Frontal cortex (tissue), 3 donors: ENCODE measurements at regions not wholly inside any gene's neighbourhood (a gene's known extent, or its start where the extent isn't known, plus 50 kb on each side); places are given as distances from the start of the nearest gene placed in this dataset.
"Not testable (repeated sequence)": the region's sequence is repeated elsewhere in the genome, so short reads cannot be mapped to it uniquely, and the experiment has no call there.

Source experiments
- DNase-seq, 2 donors: peaks; one replicate each; pipeline ENCODE4 v3.0.0; 2012; ENCODE audit warnings: low spot score in 2 of 2
- FAIRE-seq: peaks from 2 replicates; lab custom pipeline; 2012; peaks lifted over from hg19 to GRCh38; lab: Jason Lieb, UNC
- donor health status: control.
- donor health status: control.
- donor health status: control.

- DNase-seq (no peak), FAIRE-seq (no peak)
Observed at GRCh38 chr18:66317243-66318090, 286.4 kb downstream of the CDH19 start.

DNA sequence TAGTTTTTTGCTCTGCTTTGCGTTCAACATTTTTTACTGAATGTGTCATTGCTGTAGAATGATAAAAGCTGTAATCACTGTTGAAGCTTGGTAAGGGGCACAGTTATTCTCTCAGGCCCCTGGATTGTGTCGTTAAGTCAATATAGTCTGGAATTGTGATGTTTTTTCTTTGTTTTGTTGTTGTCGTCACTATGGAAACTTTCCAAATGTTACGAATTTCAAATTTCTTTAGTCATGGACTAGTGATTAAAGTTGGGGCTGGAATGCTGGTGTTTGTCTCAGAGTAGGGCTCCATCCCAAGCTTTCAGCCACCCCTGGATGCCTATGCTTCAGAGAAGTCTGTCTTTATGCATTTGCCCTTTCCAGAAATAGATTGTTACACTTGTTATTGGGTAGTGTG is 287.2 kb downstream of the CDH19 start:
- DNase-seq: no peak

GRCh38 chr18:66300141-66300540 is 303.7 kb downstream of the CDH19 start:
- DNase-seq (no peak), FAIRE-seq (no peak)

More for the DNA sequence above, 287.2 kb downstream of the CDH19 start:
- no peak for FAIRE-seq

GRCh38 chr18:66280470-66280869 is 323.4 kb downstream of the CDH19 start:
- FAIRE-seq (no peak), DNase-seq (peak in 1 of 2 donors; percentile 3)

DNA sequence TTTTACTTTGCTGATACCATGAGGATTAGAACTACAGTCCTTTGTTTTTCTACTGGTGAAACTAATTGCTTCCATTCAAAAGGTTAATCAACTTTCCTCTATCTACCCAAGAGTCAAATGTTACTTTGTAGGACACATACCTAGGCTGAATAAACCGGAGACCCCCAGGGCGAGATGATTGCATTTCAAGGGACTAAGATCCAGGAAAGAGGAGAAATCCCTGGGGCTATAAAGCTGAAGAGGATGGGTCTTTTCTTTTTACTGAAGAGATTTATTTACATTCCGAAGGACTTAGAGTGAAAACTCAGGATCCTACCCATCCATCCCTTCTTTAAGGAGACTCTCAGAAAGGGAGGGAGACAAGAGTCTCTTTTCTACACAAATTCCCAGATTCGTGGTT is 331.9 kb downstream of the CDH19 start:
- DNase-seq (no peak), FAIRE-seq (no peak)

DNA sequence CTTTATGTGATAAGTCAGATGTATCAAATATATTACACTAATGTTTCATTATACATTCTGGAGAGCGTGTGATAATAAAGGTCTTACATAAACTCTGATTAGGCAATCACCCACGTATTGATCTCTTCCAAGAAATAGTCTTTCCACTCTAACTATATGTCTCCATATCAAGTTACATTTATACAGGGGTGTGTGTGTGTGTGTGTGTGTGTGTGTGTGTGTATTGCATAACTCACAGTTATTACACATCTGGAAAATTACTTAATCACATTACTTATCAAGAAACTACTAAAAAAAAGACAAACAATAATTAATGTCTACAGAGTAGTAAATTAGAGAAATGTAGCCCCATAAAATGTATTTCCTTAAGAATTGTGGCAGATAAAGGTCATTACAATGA is 339.8 kb downstream of the CDH19 start:
- DNase-seq (no peak), FAIRE-seq (no peak)

GRCh38 chr18:66254121-66254520 is 349.8 kb downstream of the CDH19 start:
- FAIRE-seq (no peak), DNase-seq (no peak)

DNA sequence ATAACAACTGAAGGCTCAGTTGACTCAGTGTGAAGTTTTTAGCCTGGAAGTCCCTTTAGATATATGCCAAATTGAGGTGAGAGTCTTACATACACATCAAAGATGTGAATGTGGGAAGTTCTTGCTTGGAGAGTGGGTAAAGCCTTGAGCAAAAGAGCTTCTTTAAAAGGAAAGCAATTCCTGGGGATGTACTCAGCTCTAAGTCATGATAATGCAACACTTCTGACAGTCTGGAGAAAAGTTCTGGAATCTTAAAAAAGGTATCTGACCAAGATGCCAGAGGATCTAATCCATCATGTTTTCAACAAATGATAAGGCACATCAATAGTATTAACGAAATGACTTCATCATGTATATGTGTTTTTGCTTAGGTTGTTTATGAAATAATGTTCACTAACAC is 351.2 kb downstream of the CDH19 start:
- DNase-seq: no peak
- FAIRE-seq: no peak

DNA sequence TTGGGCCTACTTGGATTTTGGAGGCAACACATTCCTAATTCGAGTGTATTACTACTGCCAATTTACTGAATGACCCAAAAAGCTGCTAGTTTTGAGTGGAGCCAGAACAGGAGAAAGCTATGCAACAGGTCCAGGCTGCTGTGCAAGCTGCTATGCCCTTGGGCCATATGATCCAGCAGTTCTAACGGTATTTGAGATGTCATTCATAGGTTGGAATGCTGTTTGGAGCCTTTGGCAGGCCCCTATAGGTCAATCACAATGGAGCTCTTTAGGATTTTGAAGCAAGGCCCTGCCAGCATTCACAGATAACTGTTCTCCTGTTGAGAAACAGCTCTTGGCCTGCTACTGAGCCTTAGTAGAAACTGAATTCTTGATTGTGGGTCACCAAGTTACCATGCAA is 368.7 kb downstream of the CDH19 start:
- FAIRE-seq (no peak), DNase-seq (no peak)

- FAIRE-seq: no peak
- no peak for DNase-seq
Observed at GRCh38 chr18:66226782-66227181, 377.1 kb downstream of the CDH19 start.

DNA sequence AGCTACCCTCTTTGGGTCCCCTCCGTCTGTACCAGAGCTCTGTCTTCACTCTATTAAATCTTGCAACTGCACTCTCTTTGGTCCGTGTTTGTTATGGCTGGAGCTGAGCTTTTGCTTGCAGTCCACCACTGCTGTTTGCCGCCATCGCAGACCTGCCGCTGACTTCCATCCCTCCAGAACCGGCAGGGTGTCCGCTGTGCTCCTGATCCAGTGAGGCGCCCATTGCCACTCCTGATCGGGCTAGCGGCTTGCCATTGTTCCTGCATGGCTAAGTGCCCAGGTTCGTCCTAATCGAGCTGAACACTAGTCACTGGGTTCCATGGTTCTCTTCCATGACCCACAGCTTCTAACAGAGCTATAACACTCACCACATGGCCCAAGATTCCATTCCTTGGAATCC is 380.6 kb downstream of the CDH19 start:
- not testable (repeated sequence) for DNase-seq, FAIRE-seq

DNA sequence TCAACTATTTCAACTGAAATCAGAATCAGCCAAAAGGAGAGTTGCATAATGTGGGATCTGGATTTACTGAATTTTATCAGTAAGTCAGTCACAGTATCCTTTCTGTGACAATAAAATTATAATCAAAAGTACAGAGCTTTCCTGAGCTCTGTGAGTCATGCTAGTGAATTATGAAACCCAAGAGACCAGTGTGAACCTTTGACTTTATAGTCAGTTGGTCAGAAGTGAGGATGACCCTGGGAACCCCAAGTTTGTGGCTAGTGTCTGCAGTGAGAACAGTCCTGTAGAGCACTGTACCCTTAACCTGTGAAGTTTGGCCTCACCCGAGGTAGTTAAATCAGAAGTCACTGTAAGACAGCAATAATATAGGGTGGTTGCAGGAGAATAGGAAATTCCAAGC is 381.7 kb downstream of the CDH19 start:
- DNase-seq (no peak), FAIRE-seq (no peak)

- FAIRE-seq (no peak), DNase-seq (no peak)
Observed at GRCh38 chr18:66219817-66220216, 384.1 kb downstream of the CDH19 start.

GRCh38 chr18:66211749-66212148 is 392.1 kb downstream of the CDH19 start:
- FAIRE-seq: no peak

GRCh38 chr18:66210875-66211274 is 393.0 kb downstream of the CDH19 start:
- FAIRE-seq (no peak), DNase-seq (no peak)

More at GRCh38 chr18:66211749-66212148, 392.1 kb downstream of the CDH19 start:
- DNase-seq: no peak

DNA sequence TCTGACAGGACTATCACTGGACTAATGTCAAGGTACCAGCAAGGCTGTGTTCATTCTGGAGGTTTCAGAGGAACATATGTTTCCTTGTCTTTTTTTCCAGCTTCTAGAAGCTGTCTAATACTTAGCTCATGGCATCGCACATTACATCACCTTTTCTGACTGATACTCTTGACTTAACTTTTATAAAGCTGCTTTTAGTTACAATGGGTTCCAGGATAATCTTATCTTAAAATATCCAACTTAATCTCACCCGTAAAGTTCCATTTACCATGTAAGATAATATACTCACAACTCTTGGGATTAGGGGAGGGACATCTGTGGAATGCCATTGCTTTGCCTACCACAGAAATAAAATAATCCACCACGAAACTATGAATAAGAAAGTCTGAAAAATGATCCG is 394.2 kb downstream of the CDH19 start:
- no peak for DNase-seq
- FAIRE-seq: no peak

GRCh38 chr18:66196805-66197204 is 407.1 kb downstream of the CDH19 start:
- no peak for FAIRE-seq
- DNase-seq: no peak

GRCh38 chr18:66193938-66194337 is 410.0 kb downstream of the CDH19 start:
- no peak for DNase-seq
- no peak for FAIRE-seq

DNA sequence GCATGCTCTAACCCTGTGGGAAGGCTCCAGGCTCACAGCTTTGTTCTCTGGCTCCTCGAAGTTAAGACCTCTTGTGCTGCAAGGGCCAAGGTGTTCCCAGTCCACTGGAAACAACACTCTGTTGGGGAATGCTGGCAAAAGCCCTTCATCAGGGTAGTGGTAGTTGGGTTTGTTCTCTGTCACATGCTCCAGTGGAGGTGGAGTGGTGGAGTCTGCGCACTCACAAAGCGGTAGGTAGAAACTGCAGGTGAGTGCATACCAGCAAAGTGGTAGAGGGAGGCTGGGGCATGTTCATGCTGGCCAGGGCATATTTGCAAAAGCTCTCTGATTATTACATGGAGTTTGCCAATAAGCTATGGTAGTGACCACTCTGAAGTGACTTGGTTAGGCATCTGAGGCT is 410.5 kb downstream of the CDH19 start:
- FAIRE-seq: no peak
- no peak for DNase-seq

- FAIRE-seq (no peak), DNase-seq (no peak)
Observed at GRCh38 chr18:66168685-66169235, 417.9 kb downstream of the CDH7 start.

GRCh38 chr18:66167829-66168684 is 417.2 kb downstream of the CDH7 start:
- FAIRE-seq (no peak), DNase-seq (no peak)
